Vagina (tissue), 2 donors: ENCODE measurements at regions not wholly inside any gene's neighbourhood (a gene's known extent, or its start where the extent isn't known, plus 50 kb on each side); places are given as distances from the start of the nearest gene placed in this dataset.

Experiments used
- DNase-seq, 2 donors: peaks; one replicate each; pipeline ENCODE4 v3.0.0-alpha.2; 2017; ENCODE audit errors: extremely low spot score in 2 of 2
- H3K27ac ChIP-seq: fragments of 200-600 bp; sonication (generic); one replicate; pipeline ENCODE4 v1.5.1; 2019
- H3K27me3 ChIP-seq: fragments of 200-600 bp; sonication (generic); one replicate; pipeline ENCODE4 v1.5.1; 2019
- H3K36me3 ChIP-seq, 2 donors: fragments of 200-600 bp; sonication (generic); one replicate each; pipeline ENCODE4 v1.5.1; 2017 to 2019
- H3K4me1 ChIP-seq: fragments of 200-600 bp; sonication (generic); one replicate; pipeline ENCODE4 v1.5.1; 2019
- H3K4me3 ChIP-seq, 2 donors: fragments of 200-600 bp; sonication (generic); 1 replicate in 1 of 2; 2 replicates in 1 of 2; pipeline ENCODE4 v1.5.1; 2016 to 2019
- H3K9me3 ChIP-seq: fragments of 200-600 bp; sonication (generic); one replicate; pipeline ENCODE4 v1.5.1; 2019
- POLR2A ChIP-seq, 2 donors: fragments of 450-650 bp; IDR thresholded peaks; one replicate each; pipeline ENCODE4 v1.6.1; 2017; ENCODE audit warnings: antibody characterized with exemption in 2 of 2, mild to moderate bottlenecking in 2 of 2, moderate library complexity in 2 of 2
- POLR2AphosphoS5 ChIP-seq, 2 donors: sonication (generic); formaldehyde crosslinking; IDR thresholded peaks; one replicate each; pipeline ENCODE4 v1.9.0; 2017; ENCODE audit warnings: antibody characterized with exemption in 2 of 2, mild to moderate bottlenecking in 2 of 2, low read depth in 1 of 2; ENCODE audit not compliant: insufficient read depth in 1 of 2
- intact Hi-C: fragments of 100-400 bp; cut with DNase I; formaldehyde crosslinking; loops from one replicate; pipeline ENCODE4 v1.15.1; 2023
- TF ChIP-seq, protein P1 (sequence below), 3 experiments: fragments of 450-650 bp in 2 of 3; fragments of 200-600 bp in 1 of 3; sonication (generic) in 1 of 3; IDR thresholded peaks; one replicate each; pipeline ENCODE4 v1.5.1; 2017 to 2019; ENCODE audit warnings: antibody characterized with exemption in 3 of 3, mild to moderate bottlenecking in 2 of 3, moderate library complexity in 2 of 3

DNA sequence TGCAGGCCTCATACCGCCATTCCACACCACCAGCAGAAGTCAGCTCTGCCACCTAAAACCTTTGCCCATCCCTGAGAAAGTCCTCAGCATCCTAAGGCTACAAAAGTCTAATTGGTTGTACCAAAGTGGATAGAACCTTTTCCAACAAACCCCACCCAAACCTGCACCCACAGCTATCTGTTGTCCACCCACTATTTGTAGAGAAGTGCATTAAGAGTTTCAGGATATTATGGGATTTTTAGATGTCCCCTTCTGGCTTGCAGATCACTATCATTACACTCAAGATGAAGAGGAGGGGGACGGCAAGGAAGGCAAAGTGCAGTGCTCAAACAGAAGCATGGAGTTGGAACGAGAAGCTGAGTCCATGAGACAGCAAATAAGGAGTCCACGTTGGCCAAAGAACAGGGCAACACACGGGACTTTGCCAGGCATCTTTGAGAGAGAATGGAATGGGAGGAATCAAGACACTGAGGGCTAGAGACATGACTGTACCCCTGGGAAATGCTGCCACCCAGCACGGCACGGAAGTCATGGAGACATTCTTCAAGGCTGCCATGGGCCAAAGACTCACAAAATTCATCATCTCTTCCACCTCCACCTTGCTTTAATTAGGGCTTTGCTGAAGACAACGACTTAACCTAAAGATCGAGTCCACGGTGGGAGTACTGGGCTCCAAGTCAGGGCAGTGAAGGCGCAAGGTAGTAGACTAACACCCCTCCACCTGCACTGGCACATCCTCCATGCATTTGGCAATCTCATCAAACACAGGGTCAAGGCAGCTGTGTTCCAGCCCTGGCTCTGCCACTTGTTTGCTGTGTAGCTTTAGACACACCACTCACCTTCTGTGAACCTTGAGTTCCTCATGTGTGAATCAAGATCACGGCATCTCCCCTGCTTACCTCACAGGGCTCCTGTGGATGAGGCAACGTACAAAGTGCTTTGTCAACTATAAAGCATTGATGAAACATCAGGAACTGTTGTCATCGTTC lies 112.9 kb upstream of the TMEM45B start:
- Histone ChIP-seq H3K4me3 (no peak overlapping the region), H3K27me3 (no peaks in the 10 kb centered on the region), H3K36me3 (no peaks in the 10 kb centered on the region), H3K27ac (peak overlapping the region; percentile 73), H3K9me3 (no peaks in the 10 kb centered on the region), H3K4me1 (peaks cover 27% of the 10 kb centered on the region)
- intact Hi-C loops: no loop called here
- no peak for DNase-seq
- TF ChIP-seq POLR2AphosphoS5 (IDR thresholded peaks at IDR 0.05; ENCODE audit: insufficient read depth in 1 of 2, low read depth in 1 of 2) (peak in 1 of 2 donors; percentile 7), POLR2A (IDR thresholded peaks at IDR 0.05) (no peak)

- H3K27ac ChIP-seq: peak overlapping the region; percentile 73
- peaks cover 27% of the 10 kb centered on the region for H3K4me1 ChIP-seq
- H3K36me3 ChIP-seq: no peaks in the 10 kb centered on the region
- TF ChIP-seq POLR2AphosphoS5 (IDR thresholded peaks at IDR 0.05; ENCODE audit: insufficient read depth in 1 of 2, low read depth in 1 of 2): peak in 1 of 2 donors; percentile 62
- TF ChIP-seq POLR2A (IDR thresholded peaks at IDR 0.05): no peak
- TF ChIP-seq, protein P1, sequence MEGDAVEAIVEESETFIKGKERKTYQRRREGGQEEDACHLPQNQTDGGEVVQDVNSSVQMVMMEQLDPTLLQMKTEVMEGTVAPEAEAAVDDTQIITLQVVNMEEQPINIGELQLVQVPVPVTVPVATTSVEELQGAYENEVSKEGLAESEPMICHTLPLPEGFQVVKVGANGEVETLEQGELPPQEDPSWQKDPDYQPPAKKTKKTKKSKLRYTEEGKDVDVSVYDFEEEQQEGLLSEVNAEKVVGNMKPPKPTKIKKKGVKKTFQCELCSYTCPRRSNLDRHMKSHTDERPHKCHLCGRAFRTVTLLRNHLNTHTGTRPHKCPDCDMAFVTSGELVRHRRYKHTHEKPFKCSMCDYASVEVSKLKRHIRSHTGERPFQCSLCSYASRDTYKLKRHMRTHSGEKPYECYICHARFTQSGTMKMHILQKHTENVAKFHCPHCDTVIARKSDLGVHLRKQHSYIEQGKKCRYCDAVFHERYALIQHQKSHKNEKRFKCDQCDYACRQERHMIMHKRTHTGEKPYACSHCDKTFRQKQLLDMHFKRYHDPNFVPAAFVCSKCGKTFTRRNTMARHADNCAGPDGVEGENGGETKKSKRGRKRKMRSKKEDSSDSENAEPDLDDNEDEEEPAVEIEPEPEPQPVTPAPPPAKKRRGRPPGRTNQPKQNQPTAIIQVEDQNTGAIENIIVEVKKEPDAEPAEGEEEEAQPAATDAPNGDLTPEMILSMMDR (IDR thresholded peaks at IDR 0.05): no peak
- H3K27me3 ChIP-seq: no peaks in the 10 kb centered on the region
- intact Hi-C loops: no loop called here
- H3K4me3 ChIP-seq: no peak overlapping the region
- no peaks in the 10 kb centered on the region for H3K9me3 ChIP-seq
- peak in 1 of 2 donors; percentile 88 for DNase-seq
Observed at GRCh38 chr11:129703846-129704245, 111.8 kb upstream of the TMEM45B start.

DNA sequence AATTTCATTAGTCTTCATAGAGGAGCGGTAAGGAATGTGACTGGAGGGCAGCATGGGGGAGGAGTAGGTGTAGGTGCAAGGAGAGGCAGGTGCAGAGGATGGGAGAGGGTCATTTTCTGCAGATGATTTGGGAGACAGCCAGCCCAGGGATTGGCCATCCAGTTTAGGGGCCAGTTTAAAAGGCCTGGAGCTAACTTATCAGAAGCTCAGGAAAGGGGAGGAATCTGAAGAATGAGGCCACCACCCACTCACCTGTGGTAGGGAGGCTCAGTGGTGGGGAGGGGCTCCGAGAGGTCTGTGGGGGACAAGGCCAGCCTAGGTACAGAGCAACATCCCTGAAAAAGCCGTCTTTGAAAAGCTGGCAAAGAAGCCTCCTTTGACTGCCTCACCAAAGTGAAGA lies 110.8 kb upstream of the TMEM45B start:
- Histone ChIP-seq H3K4me3 (no peak overlapping the region), H3K27me3 (no peaks in the 10 kb centered on the region), H3K36me3 (no peaks in the 10 kb centered on the region), H3K4me1 (peaks cover 27% of the 10 kb centered on the region), H3K9me3 (no peaks in the 10 kb centered on the region), H3K27ac (peak overlapping the region; percentile 73)
- intact Hi-C loops: no loop called here
- DNase-seq: peak in 1 of 2 donors; percentile 70
- TF ChIP-seq, protein P1 (IDR thresholded peaks at IDR 0.05): no peak
- TF ChIP-seq POLR2A (IDR thresholded peaks at IDR 0.05) (no peak), POLR2AphosphoS5 (IDR thresholded peaks at IDR 0.05; ENCODE audit: insufficient read depth in 1 of 2, low read depth in 1 of 2) (no peak)

DNA sequence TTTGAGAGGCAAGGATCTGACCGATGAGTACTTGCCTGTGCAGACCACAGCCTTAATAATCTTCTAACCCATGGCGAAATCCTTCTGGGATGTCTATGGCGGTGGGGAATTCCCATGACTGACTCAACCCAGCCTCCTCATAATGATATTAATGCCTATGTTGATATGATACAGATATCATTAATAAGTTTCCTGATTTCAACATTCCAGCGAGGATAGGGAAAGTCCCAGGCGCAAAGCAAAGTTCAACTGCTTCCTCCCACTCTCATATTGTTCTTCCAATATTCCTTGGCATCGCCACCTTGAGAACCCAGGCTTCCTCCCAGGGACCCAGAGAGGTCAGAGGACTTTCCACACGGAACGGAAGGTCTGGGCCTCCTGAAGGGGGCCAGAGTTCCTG lies 110.3 kb upstream of the TMEM45B start:
- peaks cover 27% of the 10 kb centered on the region for H3K4me1 ChIP-seq
- H3K9me3 ChIP-seq: no peaks in the 10 kb centered on the region
- no peaks in the 10 kb centered on the region for H3K36me3 ChIP-seq
- intact Hi-C loops: no loop called here
- no peaks in the 10 kb centered on the region for H3K27me3 ChIP-seq
- peak in 1 of 2 donors; percentile 62 for DNase-seq
- TF ChIP-seq POLR2A (IDR thresholded peaks at IDR 0.05) (no peak), POLR2AphosphoS5 (IDR thresholded peaks at IDR 0.05; ENCODE audit: insufficient read depth in 1 of 2, low read depth in 1 of 2) (no peak)
- TF ChIP-seq, protein P1 (IDR thresholded peaks at IDR 0.05): no peak
- no peak overlapping the region for H3K4me3 ChIP-seq
- no peak overlapping the region for H3K27ac ChIP-seq

GRCh38 chr11:129705933-129706332 lies 109.7 kb upstream of the TMEM45B start:
- Histone ChIP-seq H3K4me3 (no peak overlapping the region), H3K4me1 (peaks cover 27% of the 10 kb centered on the region), H3K27ac (no peak overlapping the region), H3K36me3 (no peaks in the 10 kb centered on the region), H3K9me3 (no peaks in the 10 kb centered on the region), H3K27me3 (no peaks in the 10 kb centered on the region)
- peak; percentile 9 to 56 for DNase-seq
- TF ChIP-seq POLR2A (IDR thresholded peaks at IDR 0.05): no peak
- TF ChIP-seq, protein P1 (IDR thresholded peaks at IDR 0.05): no peak
- intact Hi-C loops: no loop called here
